ENCODE measurements at regions not wholly inside any gene's neighbourhood (a gene's known extent, or its start where the extent isn't known, plus 50 kb on each side); places are given as distances from the start of the nearest gene placed in this dataset.
"Not testable (repeated sequence)": the region's sequence is repeated elsewhere in the genome, so short reads cannot be mapped to it uniquely, and the experiment has no call there.

DNA sequence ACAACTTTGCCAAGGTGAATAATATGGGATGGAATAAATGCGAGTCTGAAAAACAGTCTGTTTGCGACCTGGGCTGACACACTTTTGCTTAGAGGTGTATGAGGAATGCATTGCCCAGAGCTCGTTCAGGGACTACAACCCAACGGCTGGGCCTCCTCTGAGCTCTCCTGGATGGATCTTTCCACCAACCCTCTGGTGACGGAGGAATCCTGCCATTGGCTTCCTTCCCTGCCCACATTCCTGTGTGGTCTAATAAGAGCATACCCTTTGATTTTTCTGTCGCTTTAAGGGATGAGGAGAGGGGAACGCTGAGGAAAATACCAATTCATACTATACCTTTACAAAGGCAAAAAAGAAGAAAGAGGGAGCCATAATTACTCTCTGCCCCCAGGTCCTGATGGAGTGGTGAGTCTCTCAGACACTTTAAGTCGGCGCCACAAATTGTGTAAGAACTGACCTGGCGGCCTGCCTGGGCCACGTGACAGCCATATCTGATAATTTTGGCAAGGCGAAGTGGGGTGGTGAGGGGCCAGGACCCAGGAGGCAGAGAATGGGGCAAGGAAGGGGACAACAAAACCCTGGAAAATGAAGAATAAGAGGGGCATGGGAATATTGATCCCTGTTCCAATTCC lies 265.2 kb upstream of the MSX2 start:
- no peak for ATAC-seq
- H3K27ac ChIP-seq, result no peak overlapping the region
- H3K4me3 ChIP-seq, result no peak overlapping the region
- peaks cover 22% of the 10 kb centered on the region for H3K27me3 ChIP-seq
- no peak for TF ChIP-seq EP300 (IDR thresholded peaks at IDR 0.05)
- no peak for TF ChIP-seq POLR2A (IDR thresholded peaks at IDR 0.05)
- TF ChIP-seq, protein P1, sequence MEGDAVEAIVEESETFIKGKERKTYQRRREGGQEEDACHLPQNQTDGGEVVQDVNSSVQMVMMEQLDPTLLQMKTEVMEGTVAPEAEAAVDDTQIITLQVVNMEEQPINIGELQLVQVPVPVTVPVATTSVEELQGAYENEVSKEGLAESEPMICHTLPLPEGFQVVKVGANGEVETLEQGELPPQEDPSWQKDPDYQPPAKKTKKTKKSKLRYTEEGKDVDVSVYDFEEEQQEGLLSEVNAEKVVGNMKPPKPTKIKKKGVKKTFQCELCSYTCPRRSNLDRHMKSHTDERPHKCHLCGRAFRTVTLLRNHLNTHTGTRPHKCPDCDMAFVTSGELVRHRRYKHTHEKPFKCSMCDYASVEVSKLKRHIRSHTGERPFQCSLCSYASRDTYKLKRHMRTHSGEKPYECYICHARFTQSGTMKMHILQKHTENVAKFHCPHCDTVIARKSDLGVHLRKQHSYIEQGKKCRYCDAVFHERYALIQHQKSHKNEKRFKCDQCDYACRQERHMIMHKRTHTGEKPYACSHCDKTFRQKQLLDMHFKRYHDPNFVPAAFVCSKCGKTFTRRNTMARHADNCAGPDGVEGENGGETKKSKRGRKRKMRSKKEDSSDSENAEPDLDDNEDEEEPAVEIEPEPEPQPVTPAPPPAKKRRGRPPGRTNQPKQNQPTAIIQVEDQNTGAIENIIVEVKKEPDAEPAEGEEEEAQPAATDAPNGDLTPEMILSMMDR (IDR thresholded peaks at IDR 0.05), result no peak
- no peak for TF ChIP-seq POLR2AphosphoS5 (IDR thresholded peaks at IDR 0.05)
- H3K36me3 ChIP-seq, result no peaks in the 10 kb centered on the region
- no peaks in the 10 kb centered on the region for H3K9me3 ChIP-seq
- 47 to 56% methylated on average over 5 to 11 of the region's 12 CpGs for WGBS, 2 donors (ENCODE audit: low coverage in 1 of 2)
- no peaks in the 10 kb centered on the region for H3K4me1 ChIP-seq

DNA sequence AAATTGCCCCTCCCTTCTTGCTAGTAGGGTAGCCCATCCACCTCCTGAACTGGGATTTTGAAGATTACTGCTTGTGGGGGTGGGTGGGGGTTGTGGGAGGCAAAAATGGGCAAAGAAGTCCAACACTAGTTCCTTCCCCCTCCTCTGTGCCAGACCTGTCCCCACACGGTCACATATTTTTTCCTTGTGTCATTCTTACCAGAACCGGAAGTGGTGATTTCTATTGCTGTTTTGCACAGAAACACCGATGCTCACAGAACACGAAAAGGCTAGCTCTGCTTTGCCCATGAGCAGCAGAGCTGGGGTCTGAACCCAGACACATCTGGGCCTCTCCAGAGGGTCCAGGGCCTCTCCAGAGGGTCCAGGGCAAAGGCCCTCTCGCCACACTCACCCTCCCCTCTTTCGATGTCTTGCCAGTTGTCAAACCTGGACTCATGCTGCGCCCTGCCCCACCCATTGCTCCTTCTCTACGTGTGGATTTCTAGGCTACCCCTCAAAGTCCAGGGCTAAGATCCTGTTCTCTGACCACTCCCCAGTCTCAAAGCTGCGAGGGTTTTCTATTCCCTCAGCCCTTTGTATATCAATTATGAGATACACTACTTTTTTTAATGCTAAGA lies 264.4 kb upstream of the MSX2 start:
- Histone ChIP-seq H3K27me3 (peaks cover 21% of the 10 kb centered on the region), H3K9me3 (no peaks in the 10 kb centered on the region), H3K4me1 (no peaks in the 10 kb centered on the region), H3K27ac (no peak overlapping the region), H3K4me3 (no peak overlapping the region), H3K36me3 (no peaks in the 10 kb centered on the region)
- ATAC-seq, result no peak
- WGBS, 2 donors (ENCODE audit: low coverage in 1 of 2), result 71% methylated on average over 5 to 7 of the region's 9 CpGs
- TF ChIP-seq EP300 (IDR thresholded peaks at IDR 0.05), result no peak
- TF ChIP-seq, protein P1 (IDR thresholded peaks at IDR 0.05), result no peak
- TF ChIP-seq POLR2A (IDR thresholded peaks at IDR 0.05), result no peak
- no peak for TF ChIP-seq POLR2AphosphoS5 (IDR thresholded peaks at IDR 0.05)

- no peak for ATAC-seq
- Histone ChIP-seq H3K4me3 (no peak overlapping the region), H3K36me3 (no peaks in the 10 kb centered on the region), H3K27ac (no peak overlapping the region), H3K27me3 (peaks cover 21% of the 10 kb centered on the region), H3K9me3 (peaks cover 0 to 12% (median 0%) of the 10 kb centered on the region in 3 donors), H3K4me1 (no peaks in the 10 kb centered on the region)
- TF ChIP-seq POLR2A (IDR thresholded peaks at IDR 0.05), result no peak
- TF ChIP-seq POLR2AphosphoS5 (IDR thresholded peaks at IDR 0.05), result no peak
- TF ChIP-seq, protein P1 (IDR thresholded peaks at IDR 0.05), result no peak
- TF ChIP-seq EP300 (IDR thresholded peaks at IDR 0.05), result no peak
- WGBS, 2 donors (ENCODE audit: low coverage in 1 of 2), result 20% methylated on average over 4 of the region's 4 CpGs
Measured at GRCh38 chr5:174462129-174462528, 262.3 kb upstream of the MSX2 start.

- WGBS, 2 donors (ENCODE audit: low coverage in 1 of 2), result 92 to 100% methylated on average over 1 of the region's 1 CpG
- TF ChIP-seq POLR2A (IDR thresholded peaks at IDR 0.05), result no peak
- TF ChIP-seq, protein P1 (IDR thresholded peaks at IDR 0.05), result no peak
- TF ChIP-seq POLR2AphosphoS5 (IDR thresholded peaks at IDR 0.05), result no peak
- no peak for TF ChIP-seq EP300 (IDR thresholded peaks at IDR 0.05)
- no peak overlapping the region for H3K4me3 ChIP-seq
- H3K36me3 ChIP-seq, result no peaks in the 10 kb centered on the region
- no peak for ATAC-seq
- no peak overlapping the region for H3K27ac ChIP-seq
- H3K27me3 ChIP-seq, result peaks cover 2% of the 10 kb centered on the region
- H3K4me1 ChIP-seq, result no peaks in the 10 kb centered on the region
- H3K9me3 ChIP-seq, result peaks cover 0 to 16% (median 0%) of the 10 kb centered on the region in 3 donors
Measured at GRCh38 chr5:174464504-174465165, 259.7 kb upstream of the MSX2 start.

DNA sequence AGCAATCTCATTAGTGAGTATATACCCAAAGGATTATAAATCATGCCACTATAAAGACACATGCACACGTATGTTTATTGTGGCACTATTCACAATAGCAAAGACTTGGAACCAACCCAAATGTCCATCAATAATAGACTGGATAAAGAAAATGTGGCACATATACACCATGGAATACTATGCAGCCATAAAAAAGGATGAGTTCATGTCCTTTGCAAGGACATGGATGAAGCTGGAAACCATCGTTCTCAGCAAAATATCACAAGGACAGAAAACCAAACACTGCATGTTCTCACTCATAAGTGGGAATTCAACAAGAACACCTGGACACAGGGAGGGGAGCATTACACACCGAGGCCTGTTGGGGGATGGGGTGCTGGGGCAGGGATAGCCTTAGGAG lies 252.9 kb upstream of the MSX2 start:
- H3K4me1 ChIP-seq, H3K27ac ChIP-seq, H3K4me3 ChIP-seq, H3K36me3 ChIP-seq, H3K27me3 ChIP-seq, ATAC-seq: not testable (repeated sequence)
- peaks cover 0 to 37% (median 0%) of the 10 kb centered on the region in 3 donors for H3K9me3 ChIP-seq
- 79 to 84% methylated on average over 2 of the region's 3 CpGs for WGBS, 2 donors (ENCODE audit: low coverage in 1 of 2)

All from gastroesophageal sphincter (tissue), 4 donors.